Right lobe of liver (tissue), 6 donors: ENCODE measurements at regions not wholly inside any gene's neighbourhood (a gene's known extent, or its start where the extent isn't known, plus 50 kb on each side); places are given as distances from the start of the nearest gene placed in this dataset.

Experiments used
- ATAC-seq, 4 donors: fragments of 200-7000 bp; cut with Tn5 transposase; one replicate each; pipeline ENCODE4 v1.9.1; 2020; ENCODE audit warnings: mild to moderate bottlenecking in 4 of 4, moderate library complexity in 4 of 4
- DNase-seq, 3 donors: peaks; one replicate each; pipeline ENCODE4 v3.0.0-alpha.2; 2020
- H3K27ac ChIP-seq, 3 donors: fragments of 200-600 bp; one replicate each; pipeline ENCODE4 v1.8.0; 2022
- H3K27me3 ChIP-seq, 2 donors: fragments of 200-600 bp; one replicate each; pipeline ENCODE4 v1.8.0; 2022
- H3K36me3 ChIP-seq, 4 donors: fragments of 200-600 bp; sonication (generic) in 1 of 4; one replicate each; pipeline versions ENCODE4 v1.5.1 to v1.8.0; 2017 to 2022; ENCODE audit warnings: control low read depth in 1 of 4
- H3K4me1 ChIP-seq, 4 donors: fragments of 200-600 bp; sonication (generic) in 1 of 4; one replicate each; pipeline versions ENCODE4 v1.5.1 to v1.8.0; 2017 to 2022; ENCODE audit warnings: control low read depth in 1 of 4
- H3K4me3 ChIP-seq, 3 donors: fragments of 200-600 bp; one replicate each; pipeline ENCODE4 v1.8.0; 2022
- H3K9me3 ChIP-seq, 4 donors: fragments of 200-600 bp; sonication (generic) in 1 of 4; one replicate each; pipeline versions ENCODE4 v1.5.1 to v1.8.0; 2017 to 2022; ENCODE audit warnings: control low read depth in 1 of 4
- POLR2A ChIP-seq: fragments of 450-650 bp; IDR thresholded peaks from one replicate; pipeline ENCODE4 v1.6.1; 2017; ENCODE audit warnings: antibody characterized with exemption, mild to moderate bottlenecking
- WGBS: methylation state at CpG from one replicate; pipeline ENCODE4 v1.1.6; 2018; ENCODE audit warnings: low coverage, low lambda C conversion rate; ENCODE audit not compliant: insufficient coverage; ENCODE audit errors: missing lambda C conversion rate; 5-methylcytosine and 5-hydroxymethylcytosine counted together
- intact Hi-C, 2 donors: fragments of 100-400 bp; cut with DNase I; formaldehyde crosslinking; loops; one replicate each; pipeline versions ENCODE4 v1.11.2 to v1.14.1; 2022
- TF ChIP-seq, protein P1 (sequence below), 4 donors: fragments of 200-600 bp in 3 of 4; fragments of 450-650 bp in 1 of 4; IDR thresholded peaks; one replicate each; pipeline versions ENCODE4 v1.5.1 to v1.8.0; 2016 to 2022; ENCODE audit warnings: antibody characterized with exemption in 4 of 4, mild to moderate bottlenecking in 2 of 4
- donor health status: DM: no; HTN: yes; CAD: no.
- donor health status: DM: no; HTN: no; CAD: no.
- donor health status: DM: no; HTN: no; CAD: no.
- donor health status: DM: no; HTN: yes; CAD: no.
- donor health status: DM: no; HTN: yes; CAD: no.

DNA sequence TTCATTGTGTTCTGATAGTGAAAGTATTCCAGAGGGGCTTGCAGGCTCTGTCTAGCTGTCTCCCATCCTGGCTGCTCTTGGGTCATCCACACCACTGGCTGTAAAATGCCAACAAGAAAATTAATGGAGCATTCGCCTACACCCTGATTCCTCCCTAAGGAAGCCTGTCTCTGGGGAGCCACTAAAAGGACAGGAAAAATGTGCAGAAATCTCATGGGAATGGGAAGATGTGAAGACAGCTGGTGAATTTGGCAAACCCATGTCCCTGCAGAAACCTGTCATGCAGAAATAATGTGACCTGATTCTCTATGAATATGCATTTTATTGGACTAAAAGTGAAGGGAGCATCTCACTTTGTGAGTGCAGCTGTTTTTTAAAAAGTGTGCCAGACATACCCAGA, 265.6 kb downstream of the TUSC1 start:
- DNase-seq (no peak), ATAC-seq (no peak)
- 31% methylated on average over 1 of the region's 1 CpG for WGBS
- intact Hi-C loops: no loop called here
- Histone ChIP-seq H3K4me3 (no peak overlapping the region), H3K9me3 (no peaks in the 10 kb centered on the region), H3K4me1 (no peaks in the 10 kb centered on the region), H3K27ac (no peak overlapping the region), H3K27me3 (no peaks in the 10 kb centered on the region), H3K36me3 (no peaks in the 10 kb centered on the region)
- TF ChIP-seq POLR2A: no peak
- TF ChIP-seq, protein P1, sequence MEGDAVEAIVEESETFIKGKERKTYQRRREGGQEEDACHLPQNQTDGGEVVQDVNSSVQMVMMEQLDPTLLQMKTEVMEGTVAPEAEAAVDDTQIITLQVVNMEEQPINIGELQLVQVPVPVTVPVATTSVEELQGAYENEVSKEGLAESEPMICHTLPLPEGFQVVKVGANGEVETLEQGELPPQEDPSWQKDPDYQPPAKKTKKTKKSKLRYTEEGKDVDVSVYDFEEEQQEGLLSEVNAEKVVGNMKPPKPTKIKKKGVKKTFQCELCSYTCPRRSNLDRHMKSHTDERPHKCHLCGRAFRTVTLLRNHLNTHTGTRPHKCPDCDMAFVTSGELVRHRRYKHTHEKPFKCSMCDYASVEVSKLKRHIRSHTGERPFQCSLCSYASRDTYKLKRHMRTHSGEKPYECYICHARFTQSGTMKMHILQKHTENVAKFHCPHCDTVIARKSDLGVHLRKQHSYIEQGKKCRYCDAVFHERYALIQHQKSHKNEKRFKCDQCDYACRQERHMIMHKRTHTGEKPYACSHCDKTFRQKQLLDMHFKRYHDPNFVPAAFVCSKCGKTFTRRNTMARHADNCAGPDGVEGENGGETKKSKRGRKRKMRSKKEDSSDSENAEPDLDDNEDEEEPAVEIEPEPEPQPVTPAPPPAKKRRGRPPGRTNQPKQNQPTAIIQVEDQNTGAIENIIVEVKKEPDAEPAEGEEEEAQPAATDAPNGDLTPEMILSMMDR (IDR thresholded peaks at IDR 0.05): no peak

DNA sequence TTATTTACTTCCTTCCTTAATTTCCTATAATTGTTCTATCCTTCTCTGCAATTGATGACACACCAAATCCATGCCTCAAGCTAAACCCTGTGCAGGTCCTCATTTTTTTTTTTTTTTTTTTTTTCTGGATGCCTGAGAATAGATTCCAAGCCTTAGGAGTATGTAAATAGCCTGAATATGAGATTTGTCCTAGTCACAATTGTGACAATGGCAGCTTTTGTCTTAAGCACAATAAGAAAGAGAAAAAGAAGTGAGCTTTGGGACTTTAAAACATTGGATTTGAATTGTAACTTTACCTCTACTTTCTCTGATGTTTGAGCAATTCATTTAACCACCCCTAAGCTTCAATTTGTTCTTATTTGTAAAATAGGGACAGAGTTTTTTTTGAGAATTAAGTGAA, 280.5 kb downstream of the TUSC1 start:
- no peaks in the 10 kb centered on the region for H3K4me1 ChIP-seq
- intact Hi-C loops: no loop called here

DNA sequence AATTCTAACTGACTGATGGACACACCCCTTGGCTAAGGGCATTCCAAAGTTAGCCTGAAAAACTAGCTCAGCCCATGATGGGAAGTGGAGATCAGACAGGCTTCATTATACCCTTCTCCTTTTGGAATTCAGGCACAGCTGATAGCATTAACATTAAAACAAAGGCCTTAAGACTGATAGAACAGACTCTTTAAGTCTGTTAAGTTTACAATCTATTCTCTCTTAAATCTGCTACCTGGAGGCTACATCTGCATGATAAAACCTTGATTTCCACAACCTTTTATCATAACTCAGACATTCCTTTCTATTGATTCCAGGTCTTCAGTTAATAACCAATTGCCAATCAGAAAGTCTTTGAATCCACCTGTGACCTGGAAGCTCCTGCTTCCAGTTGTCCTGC, 281.4 kb downstream of the TUSC1 start:
- Histone ChIP-seq H3K27me3 (no peaks in the 10 kb centered on the region), H3K27ac (no peak overlapping the region), H3K4me1 (no peaks in the 10 kb centered on the region), H3K9me3 (no peaks in the 10 kb centered on the region), H3K36me3 (no peaks in the 10 kb centered on the region), H3K4me3 (no peak overlapping the region)
- DNase-seq: no peak
- intact Hi-C loops: no loop called here
- ATAC-seq: no peak
- TF ChIP-seq, protein P1 (IDR thresholded peaks at IDR 0.05): no peak
- no peak for TF ChIP-seq POLR2A

More for the DNA sequence above, 280.5 kb downstream of the TUSC1 start:
- TF ChIP-seq POLR2A: no peak
- TF ChIP-seq, protein P1 (IDR thresholded peaks at IDR 0.05): no peak
- ATAC-seq (no peak), DNase-seq (no peak)
- H3K27ac ChIP-seq: no peak overlapping the region
- H3K27me3 ChIP-seq: no peaks in the 10 kb centered on the region
- no peak overlapping the region for H3K4me3 ChIP-seq
- H3K9me3 ChIP-seq: no peaks in the 10 kb centered on the region
- no peaks in the 10 kb centered on the region for H3K36me3 ChIP-seq

DNA sequence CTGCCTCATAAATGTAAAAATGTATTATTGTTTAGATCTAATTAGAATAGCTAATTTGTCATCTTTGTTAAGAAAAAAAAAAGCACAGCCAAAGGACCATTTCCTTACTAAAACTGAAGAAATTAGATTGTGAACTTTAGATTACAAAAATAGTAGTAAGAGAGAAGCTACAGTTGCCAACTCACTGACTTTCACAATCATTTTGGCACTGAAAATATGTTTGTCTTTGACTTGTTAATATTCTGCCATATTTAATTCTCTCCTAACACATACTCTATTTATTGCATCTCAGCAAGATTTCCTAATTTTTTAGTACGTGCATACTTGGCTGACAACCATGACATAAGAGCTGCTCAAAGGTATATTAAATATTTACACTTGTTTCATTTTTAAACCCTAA, 297.1 kb downstream of the TUSC1 start:
- ATAC-seq (no peak), DNase-seq (no peak)
- H3K27me3 ChIP-seq: no peaks in the 10 kb centered on the region
- no peaks in the 10 kb centered on the region for H3K36me3 ChIP-seq
- H3K27ac ChIP-seq: no peak overlapping the region
- TF ChIP-seq, protein P1 (IDR thresholded peaks at IDR 0.05): no peak
- no peak for TF ChIP-seq POLR2A
- no peaks in the 10 kb centered on the region for H3K9me3 ChIP-seq
- no peak overlapping the region for H3K4me3 ChIP-seq
- WGBS: 34% methylated on average over 1 of the region's 1 CpG
- no peaks in the 10 kb centered on the region for H3K4me1 ChIP-seq
- intact Hi-C loops: no loop called here

DNA sequence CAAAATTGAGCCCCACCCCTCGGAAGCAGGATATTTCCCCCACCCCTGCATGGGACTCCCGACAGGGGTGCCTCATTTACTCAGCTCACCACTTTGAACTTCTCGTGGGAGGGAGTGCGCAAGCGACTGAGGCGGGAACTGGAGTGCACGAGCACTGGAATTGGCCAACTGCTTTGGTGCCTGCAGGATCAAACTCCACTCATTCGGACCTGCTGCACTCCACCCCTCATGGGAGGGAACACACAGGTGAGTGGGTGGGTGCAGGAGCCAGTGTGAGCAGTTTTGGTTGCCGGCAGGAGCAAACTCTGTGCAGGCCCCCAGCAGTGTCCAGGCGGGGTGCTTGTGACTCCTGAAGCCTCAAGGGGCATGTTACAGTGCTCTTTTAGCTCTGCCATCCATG, 301.2 kb downstream of the TUSC1 start:
- Histone ChIP-seq H3K27ac (no peak overlapping the region), H3K4me3 (no peak overlapping the region), H3K36me3 (no peaks in the 10 kb centered on the region), H3K4me1 (no peaks in the 10 kb centered on the region), H3K27me3 (no peaks in the 10 kb centered on the region), H3K9me3 (no peaks in the 10 kb centered on the region)
- ATAC-seq: no peak
- no peak for DNase-seq
- intact Hi-C loops: no loop called here
- TF ChIP-seq POLR2A: no peak
- TF ChIP-seq, protein P1 (IDR thresholded peaks at IDR 0.05): no peak
- WGBS: 33% methylated on average over 3 of the region's 10 CpGs
